ENCODE measurements at regions not wholly inside any gene's neighbourhood (a gene's known extent, or its start where the extent isn't known, plus 50 kb on each side); places are given as distances from the start of the nearest gene placed in this dataset.

GRCh38 chr12:130227641-130228040 lies 65.4 kb downstream of the FZD10 start:
- Histone ChIP-seq H3K79me1 (ENCODE audit: insufficient read depth, low read depth, low read length, poor library complexity, severe bottlenecking) (no peaks in the 10 kb centered on the region), H3K18ac (ENCODE audit: insufficient read length, low read depth, low read length) (no peak overlapping the region), H3K79me2 (ENCODE audit: insufficient read depth, low read length) (no peaks in the 10 kb centered on the region), H2BK12ac (ENCODE audit: insufficient read length, low read depth, low read length) (no peak overlapping the region), H4K8ac (replicated peaks; ENCODE audit: insufficient read length, low read depth, low read length) (no peak overlapping the region), H3K27me3 (ENCODE audit: insufficient read depth, low read length) (peaks cover 14% of the 10 kb centered on the region; the same call in 1 of the 2 replicates), H2AFZ (ENCODE audit: low read length) (no peak overlapping the region), H2BK5ac (ENCODE audit: insufficient read length, low read length) (no peak overlapping the region), H4K5ac (ENCODE audit: insufficient read length, low read depth, low read length) (no peak overlapping the region), H4K91ac (ENCODE audit: insufficient read length, low read depth, low read length) (no peak overlapping the region), H3K9me3 (ENCODE audit: control insufficient read depth, low read depth, low read length) (no peaks in the 10 kb centered on the region), H2BK120ac (ENCODE audit: low read depth, low read length, poor library complexity, severe bottlenecking) (no peak overlapping the region), H4K20me1 (ENCODE audit: control insufficient read depth, insufficient read depth, insufficient read length) (no peaks in the 10 kb centered on the region), H2BK15ac (ENCODE audit: low read depth, low read length) (no peak overlapping the region), H2AK5ac (ENCODE audit: insufficient read length, low read length) (no peak overlapping the region), H3K56ac (ENCODE audit: insufficient read length, low read depth, low read length) (no peak overlapping the region), H3K23me2 (ENCODE audit: insufficient read length, low read depth, low read length, poor library complexity, severe bottlenecking) (no peaks in the 10 kb centered on the region), H3K14ac (ENCODE audit: insufficient read depth, low read length) (no peak overlapping the region), H3K27ac (ENCODE audit: insufficient read length, low read depth, low read length) (no peak overlapping the region), H3K23ac (ENCODE audit: insufficient read length, low read depth, low read length) (no peak overlapping the region), H3K4ac (ENCODE audit: low read depth, low read length) (no peak overlapping the region), H2BK20ac (ENCODE audit: low read depth, low read length, poor library complexity, severe bottlenecking) (no peak overlapping the region), H3T11ph (ENCODE audit: low read length) (no peak overlapping the region), H3K4me2 (ENCODE audit: insufficient read depth, insufficient read length, low read length) (no peak overlapping the region), H3K9ac (ENCODE audit: extremely low read depth, insufficient read length, low read length) (no peak overlapping the region), H3K4me1 (ENCODE audit: insufficient read depth, low read length) (peaks cover 1% of the 10 kb centered on the region; the same call in 1 of the 2 replicates)
- DNase-seq: no peak
- no peak for TF ChIP-seq CTCF (conservative IDR thresholded peaks at IDR 0.05)
- Mint-ChIP-seq H3K4me1 (peaks cover 12 to 14% of the 10 kb centered on the region in 2 experiments), H3K9me3 (peaks cover 28 to 30% of the 10 kb centered on the region in 2 experiments), H3K4me3 (no peak overlapping the region), H3K27ac (no peak overlapping the region), H3K36me3 (ENCODE audit: insufficient read depth in 1 of 3, low read depth in 3 of 3) (peaks cover 2 to 14% (median 5%) of the 10 kb centered on the region in 3 experiments; a peak in 5 of 7 replicates), H3K27me3 (ENCODE audit: low read depth) (peaks cover 21% of the 10 kb centered on the region)
- WGBS (ENCODE audit: extremely low coverage, insufficient read length, low lambda C conversion rate): no CpG with 5 or more reads among the region's 4 CpGs

All from H9 (cell line).